ENCODE measurements at regions not wholly inside any gene's neighbourhood (a gene's known extent, or its start where the extent isn't known, plus 50 kb on each side); places are given as distances from the start of the nearest gene placed in this dataset.

- no peak for TF ChIP-seq REST (IDR thresholded peaks at IDR 0.05)
- no peak for TF ChIP-seq HNF4G (IDR thresholded peaks at IDR 0.05)
These were observed 195.0 kb upstream of the CEP162 start (continued) for GRCh38 chr6:84422380-84422968.

- H3K27ac ChIP-seq (ENCODE audit: low read depth in 1 of 2, low read length in 2 of 2): no peak overlapping the region
- H3K4me1 ChIP-seq (ENCODE audit: control insufficient read depth in 4 of 4, insufficient read depth in 4 of 4, low read length in 3 of 4): peaks cover 1 to 20% (median 15%) of the 10 kb centered on the region in 4 donors
- H3K4me3 ChIP-seq (ENCODE audit: low read depth in 1 of 3, low read length in 3 of 3): no peak overlapping the region
- DNase-seq (ENCODE audit: low spot score): no peak
- TF ChIP-seq EGR1 (IDR thresholded peaks at IDR 0.05; ENCODE audit: low read depth in 2 of 2) (no peak), ATF3 (IDR thresholded peaks at IDR 0.05) (no peak), YY1 (IDR thresholded peaks at IDR 0.05) (no peak), REST (IDR thresholded peaks at IDR 0.05) (no peak), GABPA (IDR thresholded peaks at IDR 0.05 in 1 of 2, conservative IDR thresholded peaks at IDR 0.05 in 1 of 2) (no peak), HNF4G (IDR thresholded peaks at IDR 0.05) (no peak), JUND (IDR thresholded peaks at IDR 0.05) (no peak), HNF4A (conservative IDR thresholded peaks at IDR 0.05) (no peak), FOXA1 (IDR thresholded peaks at IDR 0.05) (no peak), ZBTB33 (IDR thresholded peaks at IDR 0.05) (no peak), RXRA (IDR thresholded peaks at IDR 0.05) (no peak)
- H3K9ac ChIP-seq (ENCODE audit: low read depth in 1 of 2, low read length in 2 of 2): no peak overlapping the region
- no peaks in the 10 kb centered on the region for H3K9me3 ChIP-seq (ENCODE audit: control insufficient read depth in 4 of 4, low read length in 3 of 4)
- WGBS: 72% methylated on average over 5 of the region's 5 CpGs
- H3K27me3 ChIP-seq (ENCODE audit: control insufficient read depth in 4 of 4, insufficient read depth in 4 of 4, low read length in 3 of 4): no peaks in the 10 kb centered on the region
- no peaks in the 10 kb centered on the region for H3K36me3 ChIP-seq (ENCODE audit: control insufficient read depth in 4 of 4, insufficient read depth in 3 of 4, low read depth in 1 of 4, low read length in 3 of 4)
These were observed 193.6 kb upstream of the CEP162 start for GRCh38 chr6:84421031-84421430.

Data from liver (tissue), 7 donors.